ENCODE measurements at regions not wholly inside any gene's neighbourhood (a gene's known extent, or its start where the extent isn't known, plus 50 kb on each side); places are given as distances from the start of the nearest gene placed in this dataset.

GRCh38 chr13:54884682-54885081, 1856.1 kb downstream of the OLFM4 start:
- no peak for TF ChIP-seq CTCF (IDR thresholded peaks at IDR 0.05; ENCODE audit: insufficient read depth, low read depth, low read length)
- TF ChIP-seq EZH2 (IDR thresholded peaks at IDR 0.05; ENCODE audit: insufficient read depth, low read length) = no peak

Data from astrocyte (in vitro differentiated cells and primary cell).